ENCODE measurements at regions not wholly inside any gene's neighbourhood (a gene's known extent, or its start where the extent isn't known, plus 50 kb on each side); places are given as distances from the start of the nearest gene placed in this dataset.
A peak's percentile ranks its signal among the peaks of the same experiment; 100 is the strongest.

- H3K4me3 Mint-ChIP-seq, result no peak overlapping the region
Measured at GRCh38 chr3:194265996-194266964, 84.8 kb downstream of the CPN2 start.

DNA sequence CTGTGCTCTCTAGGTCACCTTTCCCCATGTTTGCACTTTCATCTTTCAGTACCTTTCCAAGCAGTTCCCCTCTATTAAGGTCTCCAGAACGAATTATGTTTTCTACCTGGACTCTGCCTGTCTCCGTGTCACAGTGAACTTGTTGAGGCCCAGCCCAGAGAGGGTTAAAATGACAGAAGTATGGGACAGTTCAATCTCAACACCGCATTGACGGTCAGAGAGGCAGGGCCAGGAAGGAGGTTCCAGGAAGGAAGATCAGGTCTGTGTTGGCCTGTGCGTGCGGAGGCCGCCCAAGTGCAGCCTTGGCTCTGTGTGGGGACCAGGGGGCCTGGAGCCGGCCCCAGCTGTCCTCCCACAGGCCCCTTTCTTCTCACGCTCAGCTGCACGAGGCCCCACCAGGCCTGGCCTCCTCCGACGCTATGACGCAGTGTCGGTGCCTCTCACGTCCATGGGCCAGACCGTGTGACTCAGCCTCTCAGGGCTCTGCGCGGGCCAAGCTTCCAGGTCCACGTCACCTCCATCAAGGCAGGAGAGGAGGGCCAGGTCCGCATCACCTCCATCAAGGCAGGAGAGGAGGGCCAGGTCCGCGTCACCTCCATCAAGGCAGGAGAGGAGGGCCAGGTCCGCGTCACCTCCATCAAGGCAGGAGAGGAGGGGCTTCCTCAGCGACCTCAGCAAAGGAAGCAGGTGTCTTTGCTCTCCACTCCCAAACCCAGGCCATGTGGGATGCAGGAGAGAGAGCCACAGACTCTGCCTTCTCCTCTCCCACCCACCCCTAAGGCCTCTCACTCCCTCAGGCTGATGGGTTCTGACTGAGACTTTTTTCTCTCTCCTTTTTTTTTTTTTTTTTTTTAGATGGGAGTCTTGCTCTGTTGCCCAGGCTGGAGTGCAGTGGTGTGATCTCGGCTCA lies 83.1 kb downstream of the CPN2 start:
- no peaks in the 10 kb centered on the region for H3K9me3 Mint-ChIP-seq
- H3K4me1 Mint-ChIP-seq, result no peaks in the 10 kb centered on the region
- no peak for DNase-seq (ENCODE audit: low spot score in 2 of 2)
- H3K27ac Mint-ChIP-seq, result no peak overlapping the region
- peak; percentile 3 for ATAC-seq
- no peaks in the 10 kb centered on the region for H3K36me3 Mint-ChIP-seq
- H3K4me3 Mint-ChIP-seq, result no peak overlapping the region

More at GRCh38 chr3:194265996-194266964, 84.8 kb downstream of the CPN2 start:
- Mint-ChIP-seq H3K27ac (no peak overlapping the region), H3K36me3 (no peaks in the 10 kb centered on the region), H3K4me1 (no peaks in the 10 kb centered on the region), H3K9me3 (no peaks in the 10 kb centered on the region)
- ATAC-seq (peak; percentile 11), DNase-seq (ENCODE audit: low spot score in 2 of 2) (no peak)

DNA sequence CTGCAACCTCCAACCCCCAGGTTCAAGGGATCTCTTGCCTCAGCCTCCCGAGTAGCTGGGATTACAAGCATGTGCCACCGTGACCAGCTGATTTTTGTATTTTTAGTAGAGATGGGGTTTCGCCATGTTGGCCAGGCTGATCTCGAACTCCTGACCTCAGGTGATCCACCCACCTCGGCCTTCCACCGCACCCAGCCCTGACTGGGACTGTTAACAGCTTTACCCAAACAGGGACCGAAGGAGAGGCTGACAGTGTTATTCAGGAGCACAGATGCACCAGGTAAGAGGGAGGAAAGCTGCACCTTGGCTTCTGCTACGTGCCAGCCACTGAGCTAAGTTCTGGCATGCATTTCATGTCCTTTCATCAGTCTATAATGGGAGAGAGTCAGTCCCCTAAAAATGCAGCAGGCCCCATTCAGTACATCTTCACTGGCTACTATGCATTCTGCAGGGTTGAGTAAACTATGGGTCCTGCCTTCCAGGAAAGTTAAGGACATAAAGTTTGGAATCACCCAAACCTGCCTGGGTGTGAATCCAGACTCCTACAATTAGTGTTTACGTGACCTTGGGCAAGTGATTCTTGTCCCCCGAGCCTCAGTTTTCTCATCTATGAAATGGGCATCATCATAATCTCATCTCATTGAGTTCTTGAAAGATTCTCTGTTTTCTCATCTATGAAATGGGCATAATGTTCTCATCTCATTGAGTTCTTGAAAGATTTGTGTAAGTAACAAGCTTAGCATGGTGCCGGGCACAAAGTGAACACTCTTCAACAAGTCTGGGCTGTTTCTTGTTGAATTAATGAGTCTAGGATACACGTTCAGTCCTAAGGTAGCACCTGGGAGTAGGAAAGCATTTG lies 82.2 kb downstream of the CPN2 start:
- H3K36me3 Mint-ChIP-seq, result no peaks in the 10 kb centered on the region
- no peak overlapping the region for H3K27ac Mint-ChIP-seq
- DNase-seq (ENCODE audit: low spot score in 2 of 2) (no peak), ATAC-seq (no peak)
- no peak overlapping the region for H3K4me3 Mint-ChIP-seq
- no peaks in the 10 kb centered on the region for H3K4me1 Mint-ChIP-seq
- no peaks in the 10 kb centered on the region for H3K9me3 Mint-ChIP-seq

GRCh38 chr3:194269610-194270145 lies 81.5 kb downstream of the CPN2 start:
- Mint-ChIP-seq H3K27ac (no peak overlapping the region), H3K9me3 (no peaks in the 10 kb centered on the region), H3K4me3 (no peak overlapping the region), H3K36me3 (peaks cover 1% of the 10 kb centered on the region), H3K4me1 (peaks cover under 1% of the 10 kb centered on the region)
- ATAC-seq (no peak), DNase-seq (ENCODE audit: low spot score in 2 of 2) (no peak)

- Mint-ChIP-seq H3K27ac (no peak overlapping the region), H3K4me3 (no peak overlapping the region), H3K9me3 (no peaks in the 10 kb centered on the region), H3K4me1 (peaks cover 11% of the 10 kb centered on the region), H3K36me3 (peaks cover 13% of the 10 kb centered on the region)
- ATAC-seq (no peak), DNase-seq (ENCODE audit: low spot score in 2 of 2) (no peak)
Measured at GRCh38 chr3:194270627-194271459, 80.3 kb downstream of the CPN2 start.

DNA sequence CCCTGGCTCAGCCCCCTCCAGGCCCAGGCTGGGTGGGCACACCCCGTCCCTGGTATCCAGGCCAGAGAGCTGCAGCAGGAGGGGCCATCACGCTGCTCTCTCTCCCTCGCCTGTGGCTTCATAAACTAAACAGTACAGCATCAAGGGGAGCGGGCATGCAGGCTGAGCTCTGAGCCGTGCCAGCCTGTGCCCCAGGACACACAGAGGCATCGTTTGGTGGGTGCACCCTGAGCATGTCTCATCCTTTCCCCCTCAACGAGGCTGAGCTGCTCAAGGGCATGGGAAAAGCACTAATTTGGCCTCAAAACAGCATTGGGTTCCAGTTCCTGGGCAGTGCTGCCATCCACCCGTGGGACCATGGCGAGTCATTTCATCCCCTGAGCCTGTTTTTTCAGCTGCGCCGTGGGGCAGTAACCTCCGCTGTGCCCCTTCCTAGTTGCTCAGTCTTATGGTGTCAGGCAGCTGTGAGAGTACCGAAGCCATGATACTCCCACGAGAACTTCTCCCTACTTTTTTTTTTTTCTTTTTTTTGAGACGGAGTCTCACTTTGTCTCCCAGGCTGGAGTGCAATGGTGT lies 79.6 kb downstream of the CPN2 start:
- Mint-ChIP-seq H3K27ac (no peak overlapping the region), H3K9me3 (no peaks in the 10 kb centered on the region), H3K36me3 (peaks cover 15% of the 10 kb centered on the region), H3K4me3 (no peak overlapping the region), H3K4me1 (peaks cover 13% of the 10 kb centered on the region)
- DNase-seq (ENCODE audit: low spot score in 2 of 2), result no peak
- ATAC-seq, result no peak

DNA sequence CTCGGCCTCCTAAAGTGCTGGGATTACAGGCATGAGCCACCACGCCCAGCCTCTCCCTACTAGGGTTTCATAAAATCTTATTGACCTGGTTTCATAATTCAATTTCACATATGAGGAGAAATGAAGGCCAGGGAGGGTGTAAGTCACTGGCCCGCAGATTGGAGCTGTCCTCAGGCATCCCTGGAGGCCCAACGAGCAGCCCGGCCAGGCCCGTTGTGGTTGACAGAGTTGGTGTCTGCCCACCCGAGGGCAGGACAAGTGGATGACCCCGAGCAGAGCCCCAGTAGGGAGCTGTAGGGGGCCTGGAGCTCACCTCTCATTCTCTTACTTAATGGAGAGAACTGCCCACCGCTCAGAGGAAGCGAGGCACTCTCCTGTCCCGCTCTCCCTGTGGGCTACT lies 78.9 kb downstream of the CPN2 start:
- H3K4me3 Mint-ChIP-seq, result no peak overlapping the region

DNA sequence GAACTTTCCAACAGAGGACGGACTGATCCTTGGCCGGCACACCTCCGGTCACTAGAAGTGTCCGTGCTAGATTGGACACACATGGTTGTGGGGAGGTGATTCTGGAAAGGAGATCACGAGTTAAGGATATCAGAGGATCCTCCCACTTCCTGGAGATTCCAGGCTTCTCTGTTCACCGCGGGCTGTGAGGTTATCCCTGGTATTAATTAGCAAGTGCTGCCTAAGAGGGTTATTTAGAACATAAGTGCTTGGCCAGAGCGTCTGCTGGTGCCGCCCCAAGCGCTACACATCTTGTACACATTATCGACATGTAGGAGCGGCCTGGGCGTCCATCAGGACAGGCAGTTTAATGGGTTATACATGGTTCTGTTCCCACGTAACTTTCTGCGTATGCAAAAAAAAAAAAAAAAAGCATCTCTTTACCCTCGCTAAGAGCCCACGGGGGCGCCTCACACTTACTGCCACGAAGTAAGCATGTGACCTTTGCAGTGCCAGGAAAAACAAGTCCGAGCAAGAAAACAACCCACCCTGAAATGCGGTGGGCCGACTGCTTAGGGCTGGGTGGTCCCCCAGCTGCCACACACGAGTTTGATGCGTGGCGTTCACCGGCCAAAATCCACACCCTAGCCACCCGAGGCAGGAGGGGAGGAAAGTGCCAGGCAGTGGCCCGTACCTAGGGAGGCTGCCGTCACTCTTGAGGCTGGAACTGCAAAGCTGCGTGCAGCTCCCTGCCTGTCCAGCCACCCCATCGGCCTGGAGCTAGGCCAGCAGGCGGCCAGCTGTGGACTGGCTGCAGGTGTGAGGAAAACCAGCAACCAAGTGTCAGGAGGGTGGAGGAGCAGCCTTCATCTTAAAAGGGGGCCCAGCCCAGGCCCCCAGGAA lies 78.0 kb downstream of the CPN2 start:
- no peak for ATAC-seq
- H3K9me3 Mint-ChIP-seq, result no peaks in the 10 kb centered on the region
- H3K4me3 Mint-ChIP-seq, result no peak overlapping the region
- H3K4me1 Mint-ChIP-seq, result peaks cover 13% of the 10 kb centered on the region
- H3K27ac Mint-ChIP-seq, result no peak overlapping the region
- no peak for DNase-seq (ENCODE audit: low spot score in 2 of 2)
- peaks cover 15% of the 10 kb centered on the region for H3K36me3 Mint-ChIP-seq

More for the DNA sequence above, 78.9 kb downstream of the CPN2 start:
- ATAC-seq, result no peak
- Mint-ChIP-seq H3K36me3 (peaks cover 15% of the 10 kb centered on the region), H3K9me3 (no peaks in the 10 kb centered on the region), H3K27ac (no peak overlapping the region), H3K4me1 (peaks cover 13% of the 10 kb centered on the region)
- DNase-seq (ENCODE audit: low spot score in 2 of 2), result no peak

DNA sequence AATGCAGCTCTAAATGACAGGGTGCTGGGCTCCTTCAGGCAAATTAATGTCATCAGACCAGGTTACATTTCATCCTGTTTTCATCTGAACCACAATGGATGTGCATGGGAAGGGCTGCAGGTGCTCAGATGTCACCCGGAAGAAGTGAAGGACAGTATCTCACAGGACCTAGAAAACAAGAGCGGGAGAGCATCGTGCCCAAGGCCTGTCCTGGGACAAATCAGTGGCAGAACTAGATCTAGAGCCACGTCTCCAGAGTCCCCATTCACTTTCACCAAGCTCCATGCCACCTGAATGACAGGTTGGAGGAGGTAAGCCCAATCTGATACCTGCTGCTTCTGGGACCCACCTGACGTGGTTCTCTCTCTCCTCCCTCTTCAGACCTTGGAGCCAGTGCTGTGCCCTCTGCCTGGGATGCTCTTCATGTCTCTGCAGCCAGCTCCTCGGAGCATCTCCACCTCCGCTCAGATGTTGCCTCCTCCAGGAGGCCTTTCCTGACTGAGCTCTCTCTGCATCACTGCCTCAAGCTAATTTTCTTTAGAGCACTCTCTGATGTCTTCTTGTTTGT lies 77.3 kb downstream of the CPN2 start:
- DNase-seq (ENCODE audit: low spot score in 2 of 2) (no peak), ATAC-seq (no peak)
- Mint-ChIP-seq H3K4me1 (peaks cover 13% of the 10 kb centered on the region), H3K27ac (no peak overlapping the region), H3K36me3 (peaks cover 15% of the 10 kb centered on the region), H3K4me3 (no peak overlapping the region), H3K9me3 (no peaks in the 10 kb centered on the region)

GRCh38 chr3:194274424-194275085 lies 76.6 kb downstream of the CPN2 start:
- no peak overlapping the region for H3K4me3 Mint-ChIP-seq
- H3K4me1 Mint-ChIP-seq, result peaks cover 13% of the 10 kb centered on the region
- peaks cover 15% of the 10 kb centered on the region for H3K36me3 Mint-ChIP-seq
- DNase-seq (ENCODE audit: low spot score in 2 of 2) (no peak), ATAC-seq (peak; percentile 9)
- H3K27ac Mint-ChIP-seq, result peak overlapping the region; percentile 72
- no peaks in the 10 kb centered on the region for H3K9me3 Mint-ChIP-seq

GRCh38 chr3:194275291-194275690 lies 75.8 kb downstream of the CPN2 start:
- Mint-ChIP-seq H3K36me3 (peaks cover 15% of the 10 kb centered on the region), H3K4me3 (no peak overlapping the region), H3K9me3 (no peaks in the 10 kb centered on the region), H3K4me1 (peaks cover 13% of the 10 kb centered on the region), H3K27ac (peak overlapping the region; percentile 72)
- DNase-seq (ENCODE audit: low spot score in 2 of 2), result no peak
- no peak for ATAC-seq

DNA sequence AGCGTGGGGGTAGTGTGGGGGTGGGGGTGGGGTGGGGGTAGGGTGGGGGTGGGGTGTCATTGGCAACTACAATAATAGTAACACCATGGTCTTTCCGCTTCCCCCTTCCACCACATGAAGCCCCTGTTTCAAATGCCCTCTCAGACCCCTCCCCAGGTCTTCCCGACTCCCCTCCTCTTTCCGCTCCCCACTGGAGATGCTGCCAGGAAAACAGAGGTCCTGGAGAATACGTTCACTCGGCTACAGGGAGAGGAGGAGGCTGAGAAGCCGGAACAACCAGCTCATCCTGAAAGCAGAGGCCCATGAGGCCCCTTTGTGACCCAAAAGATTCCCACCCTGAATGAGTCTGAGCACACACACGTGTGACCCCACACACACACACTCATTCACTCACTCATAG lies 75.4 kb downstream of the CPN2 start:
- H3K4me3 Mint-ChIP-seq, result no peak overlapping the region
- DNase-seq (ENCODE audit: low spot score in 2 of 2), result no peak
- ATAC-seq, result no peak
- H3K27ac Mint-ChIP-seq, result peak overlapping the region; percentile 72
- H3K36me3 Mint-ChIP-seq, result peaks cover 15% of the 10 kb centered on the region
- no peaks in the 10 kb centered on the region for H3K9me3 Mint-ChIP-seq
- peaks cover 13% of the 10 kb centered on the region for H3K4me1 Mint-ChIP-seq

Measured in stimulated activated effector memory CD8-positive, alpha-beta T cell treated with anti-CD3 and anti-CD28 coated beads, Interleukin-12 subunit alpha, Interleukin-12 subunit beta, amount 100 ng/mL, for 72 hours (primary cell).